ENCODE measurements at regions not wholly inside any gene's neighbourhood (a gene's known extent, or its start where the extent isn't known, plus 50 kb on each side); places are given as distances from the start of the nearest gene placed in this dataset.

DNA sequence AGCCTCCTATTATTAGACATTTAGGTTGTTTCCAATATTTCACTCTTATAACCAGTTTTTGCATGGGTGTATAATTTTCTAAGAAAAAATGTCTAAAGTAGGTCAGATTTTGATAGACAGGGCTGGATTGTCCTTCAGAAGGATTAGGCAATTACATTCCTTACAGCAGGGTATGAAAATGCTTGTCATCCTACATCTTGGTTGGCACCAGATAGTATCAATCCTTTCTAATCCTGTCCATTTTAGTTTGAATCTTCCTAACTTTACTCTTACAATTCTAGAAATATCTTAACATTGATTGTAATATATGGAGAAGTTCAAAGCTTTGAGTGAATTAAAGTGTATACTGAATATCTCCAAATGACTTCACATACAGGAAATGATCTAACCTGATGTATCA, 63.0 kb upstream of the ZBED5 start:
- DNase-seq, result no peak

DNA sequence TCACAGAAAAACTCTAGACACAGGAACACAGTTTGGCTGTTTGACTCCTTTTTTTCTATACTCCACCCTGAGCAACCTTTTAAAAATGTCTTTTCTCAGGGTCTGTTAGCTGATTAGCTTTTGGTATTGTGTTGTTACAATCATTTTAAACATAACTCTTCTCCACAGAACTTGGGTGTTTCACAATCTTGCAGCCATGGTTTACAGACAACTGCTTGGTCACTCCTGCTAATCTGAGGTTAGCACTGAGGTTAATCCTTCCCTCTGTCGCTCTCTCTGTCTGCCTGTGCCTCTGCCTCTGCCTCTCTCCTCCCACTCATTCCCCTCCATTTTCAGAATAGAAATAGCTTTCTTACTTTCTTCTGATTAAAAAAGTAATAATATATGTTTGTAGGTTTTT, 62.4 kb upstream of the ZBED5 start:
- no peak for DNase-seq

- no peak for DNase-seq
These were observed 60.8 kb upstream of the ZBED5 start for GRCh38 chr11:10918698-10919097.

- no peak for DNase-seq
These were observed 60.4 kb upstream of the ZBED5 start for GRCh38 chr11:10918275-10918674.

DNA sequence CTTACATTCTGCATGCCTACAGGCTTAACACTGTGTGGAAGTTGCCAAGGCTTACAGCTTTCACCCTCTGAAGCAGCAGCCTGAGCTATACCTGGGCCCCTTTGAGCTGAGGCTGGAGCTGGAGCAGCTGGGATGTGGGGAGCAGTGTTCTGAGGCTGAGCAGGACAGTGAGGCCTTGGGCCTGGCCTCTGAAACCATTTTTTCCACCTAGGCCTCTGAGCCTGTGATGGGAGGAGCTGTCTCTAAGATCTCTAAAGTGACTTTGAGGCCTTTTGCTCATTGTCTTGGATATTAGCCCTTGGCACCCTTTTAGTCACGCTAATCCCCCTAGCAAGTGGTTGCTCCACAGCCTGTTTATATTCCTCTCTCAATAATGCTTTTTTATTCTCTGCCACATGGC, 59.9 kb upstream of the ZBED5 start:
- no peak for DNase-seq

- no peak for DNase-seq
These were observed 58.8 kb upstream of the ZBED5 start for GRCh38 chr11:10916665-10917064.

GRCh38 chr11:10914050-10914449, 56.2 kb upstream of the ZBED5 start:
- no peak for DNase-seq

DNA sequence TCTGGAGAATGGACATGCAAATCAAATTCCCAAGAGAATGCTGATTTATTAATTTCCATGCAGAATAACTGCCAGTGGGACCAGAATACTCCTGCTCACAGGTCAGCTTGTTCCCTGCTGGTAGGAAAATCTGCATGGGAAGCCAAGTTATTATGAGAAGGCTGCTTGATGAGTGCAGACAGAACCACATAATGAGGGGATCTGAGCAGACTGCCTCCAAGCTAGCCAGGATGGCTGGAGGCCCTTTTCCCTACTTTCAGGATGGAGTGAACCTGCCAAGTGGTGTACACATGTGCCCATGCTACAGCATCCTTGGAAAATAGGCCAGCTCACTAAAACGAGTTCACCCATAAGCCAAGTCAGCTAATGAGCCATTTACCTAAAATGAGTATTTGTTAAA, 55.2 kb upstream of the ZBED5 start:
- no peak for DNase-seq

- DNase-seq, result no peak
These were observed 54.1 kb upstream of the ZBED5 start for GRCh38 chr11:10911907-10912306.

DNA sequence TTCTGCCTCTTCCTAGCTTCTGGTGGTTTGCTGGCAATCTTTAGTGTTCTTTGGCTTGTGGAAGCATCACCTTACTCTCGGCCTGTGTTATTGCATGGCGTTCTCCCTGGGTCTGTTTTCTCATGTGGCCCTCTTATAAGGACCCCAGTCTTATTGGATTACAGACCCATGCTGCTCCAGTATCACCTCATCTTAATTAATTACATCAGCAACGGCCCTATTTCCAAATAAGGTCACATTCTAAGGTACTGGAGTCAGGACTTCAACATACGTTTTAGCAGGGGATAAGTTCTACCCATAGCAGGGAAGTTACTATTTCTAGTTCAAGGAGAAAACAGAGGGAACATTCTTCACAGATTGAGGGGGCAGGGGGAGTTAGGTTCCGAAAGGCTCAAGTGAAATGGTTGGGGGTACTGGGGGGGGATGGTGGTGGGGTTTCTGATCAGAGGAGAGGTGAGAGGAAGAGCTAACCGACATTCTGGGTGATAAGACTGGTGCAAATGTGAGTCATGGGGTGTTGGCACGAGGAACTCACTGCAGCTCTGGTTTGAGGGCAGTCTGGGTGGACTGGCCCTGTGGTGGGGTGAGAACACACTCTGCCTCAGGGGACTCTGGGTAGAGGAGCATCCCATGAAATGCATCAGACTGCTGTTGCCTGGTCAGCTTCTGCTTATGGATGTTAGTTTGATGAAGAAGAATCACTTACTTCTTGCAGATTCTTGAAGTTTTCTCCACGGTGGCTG, 51.5 kb upstream of the ZBED5 start:
- DNase-seq, result no peak

DNA sequence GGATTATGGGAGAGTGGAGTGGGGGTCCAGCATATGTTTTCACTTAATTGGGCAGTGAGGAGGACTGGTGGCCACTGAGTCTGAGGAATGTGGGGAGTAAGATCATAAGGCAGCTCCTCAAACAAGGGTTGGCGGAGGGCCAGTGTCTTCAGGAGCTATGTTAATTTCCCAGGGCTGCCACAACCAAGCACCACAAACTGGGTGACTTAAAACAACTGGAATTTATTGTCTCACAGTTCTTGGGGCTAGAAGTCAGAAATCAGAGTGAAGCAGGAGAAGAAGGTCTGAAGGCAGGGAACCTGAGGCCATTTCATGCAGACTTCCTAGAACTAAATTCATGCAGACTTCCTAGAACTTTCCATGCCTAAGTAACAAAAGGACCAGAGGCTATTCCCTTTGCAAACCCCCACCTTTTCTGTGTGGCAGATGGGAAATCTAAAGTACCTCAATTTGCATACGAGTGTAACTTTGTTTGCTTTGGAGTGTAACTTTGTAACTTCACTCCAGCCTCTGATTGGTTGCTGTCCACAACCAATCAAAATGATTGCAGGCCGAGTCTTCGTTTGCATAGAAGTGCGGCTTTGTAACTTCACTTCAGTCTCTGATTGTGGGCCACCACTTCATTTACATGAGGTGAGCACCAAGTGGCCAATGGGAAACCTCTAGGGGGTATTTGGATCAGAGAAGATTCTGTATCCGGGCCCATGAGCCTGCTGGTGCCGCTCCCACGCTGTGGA, 50.5 kb upstream of the ZBED5 start:
- DNase-seq, result no peak
